H1 (cell line): ENCODE measurements at regions not wholly inside any gene's neighbourhood (a gene's known extent, or its start where the extent isn't known, plus 50 kb on each side); places are given as distances from the start of the nearest gene placed in this dataset.

Experiments
- CTCF ChIA-PET: fragments of 300-600 bp; sonication (Branson Sonifier 250); formaldehyde crosslinking; loops from one replicate; lab custom pipeline; 2021; ENCODE audit not compliant: partially characterized antibody; lab: Charles Lee
- POLR2A ChIA-PET: fragments of 300-600 bp; sonication (Branson Sonifier 250); formaldehyde crosslinking; loops from one replicate; lab custom pipeline; 2021; ENCODE audit warnings: inconsistent platforms; ENCODE audit not compliant: partially characterized antibody; lab: Charles Lee
- DNase-seq, 2 experiments: peaks; one replicate each; pipeline versions ENCODE4 v3.0.0 to v3.0.0-alpha.2; 2010 to 2022; ENCODE audit warnings: low spot score in 2 of 2, low read depth in 1 of 2, mixed read lengths in 1 of 2
- FAIRE-seq: peaks from 2 replicates; lab custom pipeline; 2011; peaks lifted over from hg19 to GRCh38; lab: Jason Lieb, UNC
- H2AFZ ChIP-seq: 2 replicates; pipeline ENCODE4 v1.8.1; 2012; ENCODE audit warnings: low read length, inconsistent platforms
- H2AK5ac ChIP-seq: 2 replicates; pipeline ENCODE4 v1.6.1; 2013; ENCODE audit warnings: low read depth, low read length
- H2BK120ac ChIP-seq: replicated peaks from 2 replicates; pipeline ENCODE3; 2013; ENCODE audit warnings: low read depth, low read length, inconsistent platforms
- H2BK12ac ChIP-seq: 2 replicates; pipeline ENCODE4 v1.6.1; 2013; ENCODE audit warnings: low read depth, low read length
- H2BK15ac ChIP-seq: 2 replicates; pipeline ENCODE4 v1.6.1; 2013; ENCODE audit warnings: low read length
- H2BK20ac ChIP-seq: 2 replicates; pipeline ENCODE4 v1.6.1; 2013; ENCODE audit warnings: low read length
- H2BK5ac ChIP-seq: 2 replicates; pipeline ENCODE4 v1.6.1; 2013; ENCODE audit warnings: low read depth, low read length
- H3K14ac ChIP-seq: 2 replicates; pipeline ENCODE4 v1.6.1; 2013; ENCODE audit warnings: inconsistent platforms; ENCODE audit not compliant: insufficient read length
- H3K18ac ChIP-seq: 2 replicates; pipeline ENCODE4 v1.6.1; 2013; ENCODE audit warnings: low read length; ENCODE audit errors: extremely low read depth
- H3K23ac ChIP-seq: 2 replicates; pipeline ENCODE4 v1.6.1; 2013; ENCODE audit warnings: inconsistent platforms; ENCODE audit not compliant: insufficient read length
- H3K23me2 ChIP-seq: 2 replicates; pipeline ENCODE4 v1.6.1; 2013; ENCODE audit warnings: low read depth, low read length
- H3K27ac ChIP-seq: 2 replicates; pipeline ENCODE4 v1.6.1; 2011; ENCODE audit warnings: low read depth, low read length, inconsistent platforms
- H3K27me3 ChIP-seq, 4 experiments: replicated peaks in 1 of 4; 1 replicate in 1 of 4; 2 replicates in 3 of 4; pipeline versions ENCODE4 v1.6.1 to v1.8.1; 2011 to 2013; ENCODE audit warnings: low read length in 3 of 4, mild to moderate bottlenecking in 3 of 4, inconsistent platforms in 2 of 4, mixed read lengths in 2 of 4, moderate library complexity in 1 of 4; ENCODE audit not compliant: control insufficient read depth in 3 of 4, insufficient read depth in 3 of 4; ENCODE audit errors: extremely low read depth in 1 of 4
- H3K36me3 ChIP-seq, 4 experiments: 2 replicates each; pipeline versions ENCODE4 v1.6.1 to v1.8.1; 2011 to 2013; ENCODE audit warnings: mild to moderate bottlenecking in 4 of 4, low read length in 3 of 4, moderate library complexity in 2 of 4, control low read depth in 1 of 4, inconsistent platforms in 1 of 4; ENCODE audit not compliant: insufficient read depth in 4 of 4, control insufficient read depth in 2 of 4
- H3K4ac ChIP-seq: replicated peaks from 2 replicates; pipeline ENCODE3; 2013; ENCODE audit warnings: low read length, low read depth, mixed read lengths, inconsistent platforms; ENCODE audit not compliant: insufficient read length
- H3K4me1 ChIP-seq, 4 experiments: replicated peaks in 1 of 4; 1 replicate in 1 of 4; 2 replicates in 3 of 4; pipeline versions ENCODE4 v1.6.1 to v1.8.1; 2011 to 2013; ENCODE audit warnings: low read length in 3 of 4, inconsistent platforms in 2 of 4, mixed read lengths in 1 of 4; ENCODE audit not compliant: insufficient read depth in 4 of 4, control insufficient read depth in 3 of 4
- H3K4me2 ChIP-seq, 2 experiments: 2 replicates each; pipeline versions ENCODE4 v1.6.1 to v1.8.1; 2011 to 2013; ENCODE audit warnings: low read depth in 2 of 2, low read length in 2 of 2, control low read depth in 1 of 2, inconsistent platforms in 1 of 2, mild to moderate bottlenecking in 1 of 2; ENCODE audit not compliant: insufficient read depth in 1 of 2
- H3K4me3 ChIP-seq, 4 experiments: fragments of 200-600, 300-600 bp in 1 of 4; sonication (generic), shearing (Covaris generic), sonication (Bioruptor Twin) in 1 of 4; 2 replicates each; pipeline versions ENCODE4 v1.5.1 to v1.8.1; 2011 to 2016; ENCODE audit warnings: low read length in 4 of 4, low read depth in 3 of 4, control low read depth in 2 of 4, inconsistent platforms in 2 of 4, mild to moderate bottlenecking in 2 of 4, mixed read lengths in 1 of 4, moderate library complexity in 1 of 4; ENCODE audit not compliant: insufficient read depth in 2 of 4; ENCODE audit errors: extremely low read depth in 1 of 4
- H3K56ac ChIP-seq: replicated peaks from 2 replicates; pipeline ENCODE3; 2013; ENCODE audit warnings: low read depth, mild to moderate bottlenecking, mixed read lengths, low read length, inconsistent platforms; ENCODE audit not compliant: insufficient read length
- H3K79me1 ChIP-seq: 2 replicates; pipeline ENCODE4 v1.6.1; 2013; ENCODE audit warnings: low read depth, low read length, control low read depth
- H3K79me2 ChIP-seq, 2 experiments: 2 replicates each; pipeline versions ENCODE4 v1.6.1 to v1.8.1; 2012 to 2013; ENCODE audit warnings: low read length in 2 of 2, mild to moderate bottlenecking in 2 of 2, inconsistent platforms in 1 of 2; ENCODE audit not compliant: insufficient read depth in 2 of 2, control insufficient read depth in 1 of 2
- H3K9ac ChIP-seq, 4 experiments: replicated peaks in 1 of 4; 1 replicate in 1 of 4; 2 replicates in 3 of 4; pipeline versions ENCODE4 v1.6.1 to v1.8.1; 2011 to 2013; ENCODE audit warnings: low read depth in 3 of 4, low read length in 3 of 4, control low read depth in 2 of 4, mild to moderate bottlenecking in 2 of 4, moderate library complexity in 2 of 4, inconsistent platforms in 1 of 4; ENCODE audit errors: extremely low read depth in 1 of 4
- H3K9me3 ChIP-seq, 2 experiments: 2 replicates each; pipeline versions ENCODE4 v1.6.1 to v1.8.1; 2012 to 2013; ENCODE audit warnings: mild to moderate bottlenecking in 2 of 2, moderate library complexity in 2 of 2, control low read depth in 1 of 2, inconsistent platforms in 1 of 2, low read depth in 1 of 2, low read length in 1 of 2, mixed read lengths in 1 of 2; ENCODE audit not compliant: insufficient read depth in 2 of 2
- H4K20me1 ChIP-seq, 2 experiments: replicated peaks in 1 of 2; 2 replicates each; pipeline versions ENCODE3 to v1.8.1; 2011 to 2013; ENCODE audit warnings: inconsistent platforms in 2 of 2, low read length in 2 of 2, mild to moderate bottlenecking in 1 of 2; ENCODE audit not compliant: insufficient read depth in 2 of 2, control insufficient read depth in 1 of 2
- H4K5ac ChIP-seq: 2 replicates; pipeline ENCODE4 v1.6.1; 2013; ENCODE audit warnings: low read length, low read depth, mixed read lengths, inconsistent platforms; ENCODE audit not compliant: insufficient read length
- H4K8ac ChIP-seq: 2 replicates; pipeline ENCODE4 v1.8.0; 2013; ENCODE audit warnings: mild to moderate bottlenecking, moderate library complexity, low read length, inconsistent platforms; ENCODE audit not compliant: insufficient read depth; ENCODE audit errors: extremely low read depth
- H4K91ac ChIP-seq: replicated peaks from 2 replicates; pipeline ENCODE3; 2013; ENCODE audit warnings: low read length, mixed read lengths, inconsistent platforms; ENCODE audit not compliant: insufficient read length
- ASH2L ChIP-seq: fragments of 200-600, 300-600 bp; sonication (generic); IDR thresholded peaks from one replicate; pipeline ENCODE4 v1.7.1; 2017; ENCODE audit warnings: low read length
- CBX5 ChIP-seq: fragments of 300-800, 300-1000 bp; sonication (generic); IDR thresholded peaks from 2 replicates; pipeline ENCODE4 v1.7.1; 2016; ENCODE audit warnings: antibody characterized with exemption, low read length, low read depth
- EZH2 ChIP-seq: fragments of 200-600 bp; sonication (generic); IDR thresholded peaks from 2 replicates; pipeline ENCODE4 v1.7.1; 2012; ENCODE audit warnings: low read depth, mild to moderate bottlenecking, moderate library complexity, low read length, inconsistent platforms; ENCODE audit not compliant: severe bottlenecking
- GTF2F1 ChIP-seq: IDR thresholded peaks from 2 replicates; pipeline ENCODE4 v1.6.1; 2012; ENCODE audit warnings: low read depth, low read length, improper control_type of control experiment, borderline replicate concordance
- KDM1A ChIP-seq: fragments of 200-600, 300-600 bp; sonication (generic); IDR thresholded peaks from 2 replicates; pipeline ENCODE4 v1.7.1; 2016; ENCODE audit warnings: mild to moderate bottlenecking, low read length, borderline replicate concordance
- POLR2A ChIP-seq, 2 experiments: IDR thresholded peaks; 1 replicate in 1 of 2; 2 replicates in 1 of 2; pipeline ENCODE4 v1.6.1; 2011; ENCODE audit warnings: low read depth in 2 of 2, low read length in 2 of 2, mild to moderate bottlenecking in 2 of 2; ENCODE audit errors: control extremely low read depth in 1 of 2
- POLR2AphosphoS5 ChIP-seq: IDR thresholded peaks from 2 replicates; pipeline ENCODE4 v1.6.1; 2011; ENCODE audit warnings: low read depth, low read length
- RAD21 ChIP-seq, 2 experiments: IDR thresholded peaks in 1 of 2; conservative IDR thresholded peaks in 1 of 2; 2 replicates each; pipeline ENCODE4 v1.6.1; 2011; ENCODE audit warnings: low read depth in 2 of 2, low read length in 2 of 2, improper control_type of control experiment in 1 of 2, inconsistent platforms in 1 of 2, mild to moderate bottlenecking in 1 of 2, moderate library complexity in 1 of 2
- SIRT6 ChIP-seq: IDR thresholded peaks from one replicate; pipeline ENCODE4 v1.7.1; 2012; ENCODE audit warnings: low read length, inconsistent platforms
- SRF ChIP-seq: IDR thresholded peaks from 2 replicates; pipeline ENCODE4 v1.6.1; 2011; ENCODE audit warnings: mild to moderate bottlenecking, low read depth, low read length, moderate library complexity
- TAF1 ChIP-seq: IDR thresholded peaks from 2 replicates; pipeline ENCODE4 v1.6.1; 2011; ENCODE audit warnings: mild to moderate bottlenecking, low read depth, low read length
- TBP ChIP-seq: IDR thresholded peaks from 2 replicates; pipeline ENCODE4 v1.6.1; 2011; ENCODE audit warnings: low read depth, low read length, improper control_type of control experiment
- WGBS, 2 experiments: shearing (Covaris generic) in 1 of 2; methylation state at CpG; one replicate each; pipeline versions ENCODE4 v1.1.6 to v1.1.7; 2013 to 2015; ENCODE audit warnings: low lambda C conversion rate in 2 of 2, mixed read lengths in 2 of 2, inconsistent platforms in 1 of 2, low coverage in 1 of 2, missing lambda C conversion rate in 1 of 2; ENCODE audit not compliant: insufficient replicate concordance in 2 of 2, insufficient coverage in 1 of 2, insufficient read length in 1 of 2; ENCODE audit errors: extremely low coverage in 1 of 2, missing lambda C conversion rate in 1 of 2; 5-methylcytosine and 5-hydroxymethylcytosine counted together
- TF ChIP-seq, protein P1 (sequence below): IDR thresholded peaks from 2 replicates; pipeline ENCODE4 v1.6.1; 2012; ENCODE audit warnings: low read length, inconsistent platforms

DNA sequence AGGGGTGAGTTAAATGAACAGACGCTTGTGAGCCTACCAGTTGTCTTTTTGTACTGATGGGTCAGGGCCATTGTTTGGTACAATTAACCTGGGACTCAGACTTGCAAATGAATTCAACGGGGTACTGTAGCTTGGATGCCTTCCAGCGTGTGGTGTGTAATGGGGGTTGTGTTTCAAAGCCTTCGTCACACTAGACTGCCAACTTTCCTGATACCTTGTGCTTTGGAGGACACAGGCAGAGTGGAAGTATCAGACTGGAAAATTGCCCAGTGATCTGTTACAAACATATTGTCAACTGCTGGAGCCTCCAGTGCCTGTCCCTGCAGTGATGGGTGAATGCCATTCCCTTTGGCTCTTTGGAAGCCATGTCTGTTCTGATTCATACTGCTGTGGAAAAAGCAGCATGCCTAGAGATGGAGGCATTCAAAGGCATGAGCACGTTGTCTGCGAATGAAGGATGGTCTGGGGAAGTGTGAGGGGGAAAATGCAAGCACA, 384.5 kb downstream of the LMX1A start:
- Histone ChIP-seq H3K4me3 (no peak overlapping the region), H3K4me1 (peaks cover 0 to 5% (median 3%) of the 10 kb centered on the region in 4 experiments; a peak in 2 of 7 replicates), H4K20me1 (no peaks in the 10 kb centered on the region), H4K91ac (no peak overlapping the region), H2BK12ac (no peak overlapping the region), H3K23me2 (no peaks in the 10 kb centered on the region), H2BK15ac (no peak overlapping the region), H3K4me2 (no peak overlapping the region), H3K14ac (no peak overlapping the region), H3K18ac (no peak overlapping the region), H2BK20ac (no peak overlapping the region), H3K56ac (no peak overlapping the region), H3K27me3 (peaks cover 0 to 2% (median 0%) of the 10 kb centered on the region in 4 experiments; a peak in 1 of 7 replicates), H3K79me2 (no peaks in the 10 kb centered on the region), H2BK5ac (no peak overlapping the region), H3K9me3 (no peaks in the 10 kb centered on the region), H2BK120ac (no peak overlapping the region), H3K79me1 (no peaks in the 10 kb centered on the region), H2AFZ (peak overlapping the region; percentile 46; the same call in 1 of the 2 replicates), H3K9ac (no peak overlapping the region), H4K5ac (no peak overlapping the region), H4K8ac (no peak overlapping the region), H3K23ac (no peak overlapping the region), H2AK5ac (no peak overlapping the region), H3K4ac (no peak overlapping the region), H3K36me3 (no peaks in the 10 kb centered on the region), H3K27ac (no peak overlapping the region)
- ChIA-PET CTCF (interaction anchor here (1.5 to 4.2 kb wide), 2 partner anchors 10 to 11 kb away, joined by 5 to 15 read pairs; no protein-coding TSS in a partner anchor), POLR2A (no interaction called here)
- FAIRE-seq = no peak
- 89% methylated on average over 6 of the region's 6 CpGs; no CpG with 5 or more reads in 1 of the 2 experiments for WGBS, 2 experiments
- no peak for DNase-seq
- no peak for TF ChIP-seq RAD21 (IDR thresholded peaks at IDR 0.05 in 1 of 2, conservative IDR thresholded peaks at IDR 0.05 in 1 of 2; ENCODE audit: low read depth in 2 of 2, low read length in 2 of 2)
- TF ChIP-seq EZH2 = no peak
- TF ChIP-seq TAF1 = no peak
- no peak for TF ChIP-seq POLR2A (IDR thresholded peaks at IDR 0.05; ENCODE audit: control extremely low read depth in 1 of 2, low read depth in 2 of 2, low read length in 2 of 2)
- TF ChIP-seq CBX5 = no peak
- no peak for TF ChIP-seq ASH2L
- TF ChIP-seq POLR2AphosphoS5 = no peak
- TF ChIP-seq SRF = no peak
- no peak for TF ChIP-seq TBP
- TF ChIP-seq, protein P1, sequence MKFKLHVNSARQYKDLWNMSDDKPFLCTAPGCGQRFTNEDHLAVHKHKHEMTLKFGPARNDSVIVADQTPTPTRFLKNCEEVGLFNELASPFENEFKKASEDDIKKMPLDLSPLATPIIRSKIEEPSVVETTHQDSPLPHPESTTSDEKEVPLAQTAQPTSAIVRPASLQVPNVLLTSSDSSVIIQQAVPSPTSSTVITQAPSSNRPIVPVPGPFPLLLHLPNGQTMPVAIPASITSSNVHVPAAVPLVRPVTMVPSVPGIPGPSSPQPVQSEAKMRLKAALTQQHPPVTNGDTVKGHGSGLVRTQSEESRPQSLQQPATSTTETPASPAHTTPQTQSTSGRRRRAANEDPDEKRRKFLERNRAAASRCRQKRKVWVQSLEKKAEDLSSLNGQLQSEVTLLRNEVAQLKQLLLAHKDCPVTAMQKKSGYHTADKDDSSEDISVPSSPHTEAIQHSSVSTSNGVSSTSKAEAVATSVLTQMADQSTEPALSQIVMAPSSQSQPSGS = no peak
- TF ChIP-seq GTF2F1 = no peak
- TF ChIP-seq SIRT6 = no peak
- no peak for TF ChIP-seq KDM1A
